HCT116 (cell line): ENCODE measurements at regions not wholly inside any gene's neighbourhood (a gene's known extent, or its start where the extent isn't known, plus 50 kb on each side); places are given as distances from the start of the nearest gene placed in this dataset.

Experiments used
- ATAC-seq: fragments of 200-7000 bp; cut with Tn5 transposase; 2 replicates; pipeline ENCODE4 v1.9.1; 2020; ENCODE audit warnings: mild to moderate bottlenecking, moderate library complexity
- BruUV-seq: library from RNA; stranded (reverse); fragments of 400-500 nt; replicated peaks from 2 replicates; lab custom pipeline; 2021; lab: Mats Ljungman, UMichigan
- CTCF ChIA-PET: fragments of 300-600 bp; sonication (Branson Sonifier 250); formaldehyde crosslinking; loops from one replicate; lab custom pipeline; 2021; ENCODE audit warnings: antibody characterized with exemption; lab: Charles Lee
- POLR2A ChIA-PET: fragments of 300-600, 350-600 bp; sonication (Branson Sonifier 250); formaldehyde crosslinking; loops from one replicate; lab custom pipeline; 2021; ENCODE audit warnings: antibody characterized with exemption; lab: Charles Lee
- RAD21 ChIA-PET, 2 experiments: fragments of 300-600 bp; sonication (Branson Sonifier 250); formaldehyde crosslinking; loops; one replicate each; lab custom pipeline; 2023; ENCODE audit warnings: low total read pairs in 2 of 2; ENCODE audit not compliant: uncharacterized antibody in 2 of 2, unreplicated experiment in 2 of 2, low non-redundant PET in 1 of 2; lab: Charles Lee
- DNase-seq: peaks from one replicate; pipeline ENCODE4 v3.0.0-alpha.2; 2010; ENCODE audit warnings: low read depth, low spot score
- H2AFZ ChIP-seq: fragments of 200-600 bp; shearing (Covaris generic), sonication (generic); 2 replicates; pipeline ENCODE4 v1.6.1; 2017; ENCODE audit warnings: low read depth, mixed run types, mixed read lengths, antibody characterized with exemption, low read length; ENCODE audit not compliant: poor library complexity, severe bottlenecking
- H3K27ac ChIP-seq: 2 replicates; pipeline ENCODE4 v1.5.1; 2012; ENCODE audit warnings: low read depth, low read length
- H3K27me3 ChIP-seq: fragments of 200-600 bp; sonication (generic); 2 replicates; pipeline ENCODE4 v1.6.1; 2016; ENCODE audit warnings: mixed run types, low read length, mixed read lengths; ENCODE audit not compliant: insufficient read depth
- H3K36me3 ChIP-seq, 2 experiments: fragments of 200-500 bp in 1 of 2; fragments of 200-600 bp in 1 of 2; sonication (Bioruptor generic) in 1 of 2; sonication (generic) in 1 of 2; 2 replicates each; pipeline versions ENCODE4 v1.5.1 to v1.6.1; 2014 to 2016; ENCODE audit warnings: low read length in 2 of 2, inconsistent platforms in 1 of 2, mixed read lengths in 1 of 2, mixed run types in 1 of 2; ENCODE audit not compliant: insufficient read depth in 2 of 2, control insufficient read depth in 1 of 2
- H3K4me1 ChIP-seq, 2 experiments: fragments of 200-600 bp in 1 of 2; sonication (generic) in 1 of 2; 2 replicates each; pipeline versions ENCODE4 v1.5.1 to v1.6.1; 2012 to 2017; ENCODE audit warnings: low read length in 2 of 2, inconsistent platforms in 1 of 2, mild to moderate bottlenecking in 1 of 2, mixed read lengths in 1 of 2, mixed run types in 1 of 2, moderate library complexity in 1 of 2; ENCODE audit not compliant: insufficient read depth in 2 of 2, control insufficient read depth in 1 of 2
- H3K4me2 ChIP-seq: fragments of 200-600 bp; sonication (generic); 2 replicates; pipeline ENCODE4 v1.6.1; 2017; ENCODE audit warnings: mixed run types, low read length, mixed read lengths
- H3K4me3 ChIP-seq, 2 experiments: fragments of 200-600 bp in 1 of 2; sonication (generic) in 1 of 2; replicated peaks in 1 of 2; 2 replicates each; pipeline ENCODE4 v1.5.1; 2011 to 2016; ENCODE audit warnings: low read length in 2 of 2, control low read depth in 1 of 2, low read depth in 1 of 2, mild to moderate bottlenecking in 1 of 2, mixed read lengths in 1 of 2, mixed run types in 1 of 2
- H3K79me2 ChIP-seq: fragments of 200-600 bp; sonication (generic); 2 replicates; pipeline ENCODE4 v1.6.1; 2017; ENCODE audit warnings: mild to moderate bottlenecking, mixed run types, low read length, moderate library complexity, mixed read lengths; ENCODE audit not compliant: insufficient read depth
- H3K9ac ChIP-seq: fragments of 200-600 bp; sonication (generic); 2 replicates; pipeline ENCODE4 v1.6.1; 2016; ENCODE audit warnings: low read length, mixed read lengths
- H3K9me2 ChIP-seq: fragments of 200-600 bp; sonication (generic), shearing (Covaris generic); 2 replicates; pipeline ENCODE4 v1.6.1; 2017; ENCODE audit warnings: mixed run types, mild to moderate bottlenecking, moderate library complexity; ENCODE audit not compliant: insufficient read depth
- H3K9me3 ChIP-seq, 2 experiments: fragments of 200-500 bp in 1 of 2; fragments of 200-600 bp in 1 of 2; sonication (Bioruptor generic) in 1 of 2; sonication (generic) in 1 of 2; 2 replicates each; pipeline ENCODE4 v1.6.1; 2014 to 2017; ENCODE audit warnings: low read length in 2 of 2, mixed read lengths in 2 of 2, inconsistent platforms in 1 of 2, low read depth in 1 of 2, mild to moderate bottlenecking in 1 of 2, mixed run types in 1 of 2, moderate library complexity in 1 of 2; ENCODE audit not compliant: control insufficient read depth in 1 of 2, insufficient read depth in 1 of 2
- H4K20me1 ChIP-seq: fragments of 200-600 bp; sonication (generic), shearing (Covaris generic); 2 replicates; pipeline ENCODE4 v1.6.1; 2017; ENCODE audit warnings: mixed run types, mild to moderate bottlenecking, moderate library complexity; ENCODE audit not compliant: insufficient read depth
- ELF1 ChIP-seq: IDR thresholded peaks from 2 replicates; pipeline ENCODE4 v1.6.1; 2012; ENCODE audit warnings: low read depth, borderline replicate concordance
- EZH2phosphoT487 ChIP-seq: fragments of 200-600 bp; IDR thresholded peaks from 2 replicates; pipeline ENCODE4 v1.6.1; 2018; ENCODE audit warnings: antibody characterized with exemption, borderline replicate concordance
- POLR2A ChIP-seq: IDR thresholded peaks from 2 replicates; pipeline ENCODE4 v1.7.0; 2011; ENCODE audit warnings: borderline replicate concordance; ENCODE audit not compliant: insufficient read depth, insufficient read length; ENCODE audit errors: extremely low read depth
- POLR2AphosphoS5 ChIP-seq: IDR thresholded peaks from 2 replicates; pipeline ENCODE4 v1.6.1; 2011; ENCODE audit warnings: mild to moderate bottlenecking, low read depth, low read length, moderate library complexity
- RAD21 ChIP-seq: IDR thresholded peaks from 2 replicates; pipeline ENCODE4 v1.6.1; 2012; ENCODE audit warnings: low read depth, mild to moderate bottlenecking
- SIN3A ChIP-seq: IDR thresholded peaks from 2 replicates; pipeline ENCODE4 v1.6.1; 2012; ENCODE audit warnings: low read depth
- SP1 ChIP-seq: IDR thresholded peaks from 2 replicates; pipeline ENCODE4 v1.6.1; 2012; ENCODE audit warnings: low read depth
- TCF7L2 ChIP-seq: IDR thresholded peaks from 2 replicates; pipeline ENCODE4 v1.7.0; 2011; ENCODE audit warnings: borderline replicate concordance, inconsistent platforms; ENCODE audit not compliant: insufficient read depth, insufficient read length; ENCODE audit errors: extremely low read depth
- YY1 ChIP-seq: IDR thresholded peaks from 2 replicates; pipeline ENCODE4 v1.6.1; 2011; ENCODE audit warnings: low read length, low read depth, moderate library complexity, mild to moderate bottlenecking; ENCODE audit not compliant: insufficient replicate concordance; ENCODE audit errors: extremely low read depth
- intact Hi-C: fragments of 100-400 bp; cut with micrococcal nuclease; formaldehyde crosslinking; loops from 2 replicates; pipeline ENCODE4 v1.10.0; 2022
- TF ChIP-seq, protein P1 (sequence below): IDR thresholded peaks from 2 replicates; pipeline ENCODE4 v1.6.1; 2012
- TF ChIP-seq, protein P2 (sequence below): IDR thresholded peaks from 2 replicates; pipeline ENCODE4 v1.6.1; 2012; ENCODE audit warnings: low read depth

DNA sequence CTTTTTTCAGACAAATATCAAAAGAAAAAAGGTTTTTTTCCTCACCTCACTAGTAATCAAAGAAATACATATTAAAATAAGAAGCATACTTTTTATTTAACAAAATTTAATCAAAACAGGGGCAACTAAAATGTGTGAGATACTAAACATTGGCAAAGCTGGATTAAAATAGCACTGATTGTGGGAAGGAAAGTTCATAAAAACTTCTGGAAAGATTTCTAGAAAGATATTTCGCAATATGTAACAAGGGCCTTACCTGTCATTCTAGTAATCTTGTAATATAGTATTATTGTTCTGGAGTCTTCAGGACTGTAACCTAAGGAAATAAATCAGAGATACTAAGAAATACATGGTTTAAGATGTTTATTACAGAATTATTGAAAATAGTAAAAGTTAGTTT is 482.5 kb downstream of the SUCLA2 start:
- BruUV-seq, result no TSS peak
- ChIA-PET CTCF (no interaction called here), RAD21 (no interaction called here), POLR2A (no interaction called here)
- Histone ChIP-seq H3K36me3 (no peaks in the 10 kb centered on the region), H3K9ac (no peak overlapping the region), H3K27me3 (no peaks in the 10 kb centered on the region), H3K27ac (no peak overlapping the region), H3K9me3 (peaks cover 0 to 8% of the 10 kb centered on the region in 2 experiments; a peak in 1 of 4 replicates), H3K4me2 (no peak overlapping the region), H3K79me2 (no peaks in the 10 kb centered on the region), H3K9me2 (no peaks in the 10 kb centered on the region), H2AFZ (no peak overlapping the region), H4K20me1 (no peaks in the 10 kb centered on the region), H3K4me1 (no peaks in the 10 kb centered on the region), H3K4me3 (no peak overlapping the region)
- no peak for ATAC-seq
- no peak for TF ChIP-seq POLR2AphosphoS5
- TF ChIP-seq SIN3A, result no peak
- no peak for TF ChIP-seq RAD21
- TF ChIP-seq POLR2A, result no peak
- TF ChIP-seq TCF7L2, result no peak
- TF ChIP-seq, protein P1, sequence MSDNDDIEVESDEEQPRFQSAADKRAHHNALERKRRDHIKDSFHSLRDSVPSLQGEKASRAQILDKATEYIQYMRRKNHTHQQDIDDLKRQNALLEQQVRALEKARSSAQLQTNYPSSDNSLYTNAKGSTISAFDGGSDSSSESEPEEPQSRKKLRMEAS, result no peak
- TF ChIP-seq, protein P2, sequence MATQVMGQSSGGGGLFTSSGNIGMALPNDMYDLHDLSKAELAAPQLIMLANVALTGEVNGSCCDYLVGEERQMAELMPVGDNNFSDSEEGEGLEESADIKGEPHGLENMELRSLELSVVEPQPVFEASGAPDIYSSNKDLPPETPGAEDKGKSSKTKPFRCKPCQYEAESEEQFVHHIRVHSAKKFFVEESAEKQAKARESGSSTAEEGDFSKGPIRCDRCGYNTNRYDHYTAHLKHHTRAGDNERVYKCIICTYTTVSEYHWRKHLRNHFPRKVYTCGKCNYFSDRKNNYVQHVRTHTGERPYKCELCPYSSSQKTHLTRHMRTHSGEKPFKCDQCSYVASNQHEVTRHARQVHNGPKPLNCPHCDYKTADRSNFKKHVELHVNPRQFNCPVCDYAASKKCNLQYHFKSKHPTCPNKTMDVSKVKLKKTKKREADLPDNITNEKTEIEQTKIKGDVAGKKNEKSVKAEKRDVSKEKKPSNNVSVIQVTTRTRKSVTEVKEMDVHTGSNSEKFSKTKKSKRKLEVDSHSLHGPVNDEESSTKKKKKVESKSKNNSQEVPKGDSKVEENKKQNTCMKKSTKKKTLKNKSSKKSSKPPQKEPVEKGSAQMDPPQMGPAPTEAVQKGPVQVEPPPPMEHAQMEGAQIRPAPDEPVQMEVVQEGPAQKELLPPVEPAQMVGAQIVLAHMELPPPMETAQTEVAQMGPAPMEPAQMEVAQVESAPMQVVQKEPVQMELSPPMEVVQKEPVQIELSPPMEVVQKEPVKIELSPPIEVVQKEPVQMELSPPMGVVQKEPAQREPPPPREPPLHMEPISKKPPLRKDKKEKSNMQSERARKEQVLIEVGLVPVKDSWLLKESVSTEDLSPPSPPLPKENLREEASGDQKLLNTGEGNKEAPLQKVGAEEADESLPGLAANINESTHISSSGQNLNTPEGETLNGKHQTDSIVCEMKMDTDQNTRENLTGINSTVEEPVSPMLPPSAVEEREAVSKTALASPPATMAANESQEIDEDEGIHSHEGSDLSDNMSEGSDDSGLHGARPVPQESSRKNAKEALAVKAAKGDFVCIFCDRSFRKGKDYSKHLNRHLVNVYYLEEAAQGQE, result no peak
- no peak for TF ChIP-seq YY1
- no peak for TF ChIP-seq ELF1
- no peak for TF ChIP-seq EZH2phosphoT487
- TF ChIP-seq SP1, result no peak
- intact Hi-C loops, result no loop called here
- DNase-seq, result no peak
